HCT116 (cell line): ENCODE measurements at regions not wholly inside any gene's neighbourhood (a gene's known extent, or its start where the extent isn't known, plus 50 kb on each side); places are given as distances from the start of the nearest gene placed in this dataset.

Experiments
- CTCF ChIP-seq, 3 experiments: fragments of 200-600 bp in 1 of 3; sonication (generic) in 1 of 3; IDR thresholded peaks in 2 of 3; conservative IDR thresholded peaks in 1 of 3; 2 replicates each; pipeline ENCODE4 v1.5.1; 2012 to 2017; ENCODE audit warnings: low read depth in 2 of 3, low read length in 2 of 3, antibody characterized with exemption in 1 of 3, borderline replicate concordance in 1 of 3, control low read depth in 1 of 3, mild to moderate bottlenecking in 1 of 3, mixed read lengths in 1 of 3, mixed run types in 1 of 3, moderate library complexity in 1 of 3; ENCODE audit not compliant: insufficient read depth in 1 of 3
- POLR2A ChIP-seq: IDR thresholded peaks from 2 replicates; pipeline ENCODE4 v1.7.0; 2011; ENCODE audit warnings: borderline replicate concordance; ENCODE audit not compliant: insufficient read depth, insufficient read length; ENCODE audit errors: extremely low read depth
- POLR2AphosphoS5 ChIP-seq: IDR thresholded peaks from 2 replicates; pipeline ENCODE4 v1.6.1; 2011; ENCODE audit warnings: mild to moderate bottlenecking, low read depth, low read length, moderate library complexity
- ZBTB33 ChIP-seq: IDR thresholded peaks from 2 replicates; pipeline ENCODE4 v1.6.1; 2011; ENCODE audit warnings: mild to moderate bottlenecking, low read length, moderate library complexity; ENCODE audit not compliant: insufficient replicate concordance; ENCODE audit errors: extremely low read depth

DNA sequence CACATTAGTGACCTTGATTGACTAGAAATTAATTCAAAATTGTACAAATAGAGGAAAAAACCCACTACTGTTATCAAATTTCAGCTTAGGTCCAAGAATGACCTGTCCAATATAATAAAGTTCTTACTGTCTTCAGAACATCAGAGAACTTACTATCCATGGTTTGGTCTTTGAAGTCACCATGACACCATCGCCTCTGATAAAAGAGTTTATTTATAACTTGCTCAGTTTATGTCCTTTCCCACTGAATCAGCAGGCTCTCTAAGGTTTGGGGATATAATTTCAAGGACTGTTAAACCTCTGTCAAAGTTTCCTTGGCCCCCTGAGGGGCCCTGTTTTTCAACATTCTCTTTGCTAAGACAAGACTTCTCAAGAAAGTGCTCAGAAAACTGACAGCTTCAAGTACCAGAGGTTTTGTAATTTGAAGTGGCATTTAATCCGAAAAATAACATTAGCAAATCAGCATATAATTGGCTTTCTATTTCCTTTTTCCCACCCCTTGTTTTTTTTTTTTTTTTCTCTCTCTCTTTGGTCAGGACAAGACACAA is 191.7 kb upstream of the FERD3L start:
- TF ChIP-seq CTCF (IDR thresholded peaks at IDR 0.05 in 2 of 3, conservative IDR thresholded peaks at IDR 0.05 in 1 of 3; ENCODE audit: borderline replicate concordance in 1 of 3, insufficient read depth in 1 of 3, low read depth in 2 of 3, low read length in 2 of 3): no peak
- no peak for TF ChIP-seq POLR2AphosphoS5
- no peak for TF ChIP-seq POLR2A
- TF ChIP-seq ZBTB33: no peak
